ENCODE measurements at regions not wholly inside any gene's neighbourhood (a gene's known extent, or its start where the extent isn't known, plus 50 kb on each side); places are given as distances from the start of the nearest gene placed in this dataset.

GRCh38 chr1:221239181-221239580 lies 359.9 kb downstream of the HLX start:
- Histone ChIP-seq H3K36me3 (ENCODE audit: control insufficient read depth, insufficient read depth, low read length) (no peaks in the 10 kb centered on the region), H3K4me1 (ENCODE audit: control insufficient read depth, insufficient read depth, low read length) (no peaks in the 10 kb centered on the region), H3K27ac (ENCODE audit: low read depth, low read length) (no peak overlapping the region), H3K9me3 (ENCODE audit: control insufficient read depth, low read length) (peaks cover under 1% of the 10 kb centered on the region), H3K9ac (ENCODE audit: extremely low read depth, low read length, poor library complexity, severe bottlenecking) (no peak overlapping the region), H3K4me3 (ENCODE audit: low read length) (no peak overlapping the region), H3K27me3 (ENCODE audit: control insufficient read depth, insufficient read depth, low read length, poor library complexity, severe bottlenecking) (no peaks in the 10 kb centered on the region)
- Mint-ChIP-seq H3K27me3 (ENCODE audit: insufficient read depth) (no peaks in the 10 kb centered on the region), H3K9me3 (peaks cover 4% of the 10 kb centered on the region), H3K4me1 (no peaks in the 10 kb centered on the region), H3K36me3 (ENCODE audit: low read depth) (no peaks in the 10 kb centered on the region), H3K4me3 (no peak overlapping the region), H3K27ac (no peak overlapping the region)
- 94 to 97% methylated on average over 3 to 4 of the region's 4 CpGs for WGBS, 2 experiments (ENCODE audit: insufficient coverage in 1 of 2, insufficient read length in 1 of 2)
- no peak for DNase-seq
- TF ChIP-seq, protein P1, sequence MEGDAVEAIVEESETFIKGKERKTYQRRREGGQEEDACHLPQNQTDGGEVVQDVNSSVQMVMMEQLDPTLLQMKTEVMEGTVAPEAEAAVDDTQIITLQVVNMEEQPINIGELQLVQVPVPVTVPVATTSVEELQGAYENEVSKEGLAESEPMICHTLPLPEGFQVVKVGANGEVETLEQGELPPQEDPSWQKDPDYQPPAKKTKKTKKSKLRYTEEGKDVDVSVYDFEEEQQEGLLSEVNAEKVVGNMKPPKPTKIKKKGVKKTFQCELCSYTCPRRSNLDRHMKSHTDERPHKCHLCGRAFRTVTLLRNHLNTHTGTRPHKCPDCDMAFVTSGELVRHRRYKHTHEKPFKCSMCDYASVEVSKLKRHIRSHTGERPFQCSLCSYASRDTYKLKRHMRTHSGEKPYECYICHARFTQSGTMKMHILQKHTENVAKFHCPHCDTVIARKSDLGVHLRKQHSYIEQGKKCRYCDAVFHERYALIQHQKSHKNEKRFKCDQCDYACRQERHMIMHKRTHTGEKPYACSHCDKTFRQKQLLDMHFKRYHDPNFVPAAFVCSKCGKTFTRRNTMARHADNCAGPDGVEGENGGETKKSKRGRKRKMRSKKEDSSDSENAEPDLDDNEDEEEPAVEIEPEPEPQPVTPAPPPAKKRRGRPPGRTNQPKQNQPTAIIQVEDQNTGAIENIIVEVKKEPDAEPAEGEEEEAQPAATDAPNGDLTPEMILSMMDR (conservative IDR thresholded peaks at IDR 0.05): no peak

GRCh38 chr1:221239792-221240191 lies 360.5 kb downstream of the HLX start:
- no peaks in the 10 kb centered on the region for H3K27me3 ChIP-seq (ENCODE audit: control insufficient read depth, insufficient read depth, low read length, poor library complexity, severe bottlenecking)
- TF ChIP-seq, protein P1 (conservative IDR thresholded peaks at IDR 0.05): no peak
- no peak overlapping the region for H3K4me3 ChIP-seq (ENCODE audit: low read length)
- Mint-ChIP-seq H3K36me3 (ENCODE audit: low read depth) (no peaks in the 10 kb centered on the region), H3K4me3 (no peak overlapping the region), H3K27ac (no peak overlapping the region), H3K4me1 (no peaks in the 10 kb centered on the region), H3K27me3 (ENCODE audit: insufficient read depth) (no peaks in the 10 kb centered on the region), H3K9me3 (peaks cover 3% of the 10 kb centered on the region)
- no peak for DNase-seq
- WGBS, 2 experiments (ENCODE audit: insufficient coverage in 1 of 2, insufficient read length in 1 of 2): 88 to 90% methylated on average over 3 to 9 of the region's 9 CpGs
- H3K4me1 ChIP-seq (ENCODE audit: control insufficient read depth, insufficient read depth, low read length): no peaks in the 10 kb centered on the region
- no peaks in the 10 kb centered on the region for H3K9me3 ChIP-seq (ENCODE audit: control insufficient read depth, low read length)
- no peak overlapping the region for H3K9ac ChIP-seq (ENCODE audit: extremely low read depth, low read length, poor library complexity, severe bottlenecking)
- H3K36me3 ChIP-seq (ENCODE audit: control insufficient read depth, insufficient read depth, low read length): no peaks in the 10 kb centered on the region
- H3K27ac ChIP-seq (ENCODE audit: low read depth, low read length): no peak overlapping the region

GRCh38 chr1:221240690-221241089 lies 361.4 kb downstream of the HLX start:
- H3K4me1 Mint-ChIP-seq: no peaks in the 10 kb centered on the region
- Histone ChIP-seq H3K4me1 (ENCODE audit: control insufficient read depth, insufficient read depth, low read length) (no peaks in the 10 kb centered on the region), H3K27ac (ENCODE audit: low read depth, low read length) (no peak overlapping the region), H3K36me3 (ENCODE audit: control insufficient read depth, insufficient read depth, low read length) (no peaks in the 10 kb centered on the region), H3K27me3 (ENCODE audit: control insufficient read depth, insufficient read depth, low read length, poor library complexity, severe bottlenecking) (no peaks in the 10 kb centered on the region), H3K9ac (ENCODE audit: extremely low read depth, low read length, poor library complexity, severe bottlenecking) (no peak overlapping the region), H3K4me3 (ENCODE audit: low read length) (no peak overlapping the region), H3K9me3 (ENCODE audit: control insufficient read depth, low read length) (no peaks in the 10 kb centered on the region)
- H3K27ac Mint-ChIP-seq: no peak overlapping the region
- no peaks in the 10 kb centered on the region for H3K36me3 Mint-ChIP-seq (ENCODE audit: low read depth)
- no peaks in the 10 kb centered on the region for H3K27me3 Mint-ChIP-seq (ENCODE audit: insufficient read depth)
- H3K9me3 Mint-ChIP-seq: peaks cover 3% of the 10 kb centered on the region
- TF ChIP-seq, protein P1 (conservative IDR thresholded peaks at IDR 0.05): no peak
- no peak for DNase-seq
- H3K4me3 Mint-ChIP-seq: no peak overlapping the region
- WGBS, 2 experiments (ENCODE audit: insufficient coverage in 1 of 2, insufficient read length in 1 of 2): 100% methylated on average over 1 of the region's 1 CpG; no CpG with 5 or more reads in 1 of the 2 experiments
